K562 (cell line): ENCODE measurements at regions not wholly inside any gene's neighbourhood (a gene's known extent, or its start where the extent isn't known, plus 50 kb on each side); places are given as distances from the start of the nearest gene placed in this dataset.
"Not testable (repeated sequence)": the region's sequence is repeated elsewhere in the genome, so short reads cannot be mapped to it uniquely, and the experiment has no call there.

Source experiments
- MEF2A ChIP-seq: IDR thresholded peaks from 2 replicates; pipeline ENCODE4 v1.6.1; 2011; ENCODE audit warnings: low read depth, mild to moderate bottlenecking, low read length, moderate library complexity; ENCODE audit not compliant: control insufficient read depth
- NONO ChIP-seq, 2 experiments: fragments of 200-400 bp in 1 of 2; fragments of 450-650 bp in 1 of 2; formaldehyde crosslinking in 1 of 2; IDR thresholded peaks; 2 replicates each; pipeline ENCODE4 v1.6.1; 2017; ENCODE audit warnings: low read depth in 2 of 2, mild to moderate bottlenecking in 2 of 2, moderate library complexity in 2 of 2, low read length in 1 of 2

DNA sequence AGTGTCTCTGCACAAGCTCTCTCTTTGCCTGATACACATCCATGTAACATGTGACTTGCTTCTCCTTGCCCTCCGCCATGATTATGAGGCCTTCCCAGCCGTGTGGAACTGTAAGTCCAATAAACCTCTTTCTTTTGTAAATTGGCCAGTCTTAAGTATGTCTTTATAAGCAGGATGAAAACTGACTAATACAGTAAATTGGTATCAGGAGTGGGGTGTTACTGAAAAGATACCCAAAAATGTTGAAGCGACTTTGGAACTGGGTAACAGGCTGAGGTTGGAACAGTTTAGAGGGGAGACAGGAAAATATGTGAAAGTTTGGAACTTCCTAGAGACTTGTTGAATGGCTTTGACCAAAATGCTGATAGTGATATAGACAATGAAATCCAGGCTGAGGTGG lies 346.9 kb downstream of the ZNF248 start:
- not testable (repeated sequence) for TF ChIP-seq MEF2A; NONO (IDR thresholded peaks at IDR 0.05; ENCODE audit: low read depth in 2 of 2, low read length in 1 of 2)
